GM19467 (cell line): ENCODE measurements at regions not wholly inside any gene's neighbourhood (a gene's known extent, or its start where the extent isn't known, plus 50 kb on each side); places are given as distances from the start of the nearest gene placed in this dataset.
A peak's percentile ranks its signal among the peaks of the same experiment; 100 is the strongest.
"Not testable (repeated sequence)": the region's sequence is repeated elsewhere in the genome, so short reads cannot be mapped to it uniquely, and the experiment has no call there.

ENCODE experiments used
- ATAC-seq: cut with Tn5 transposase; IDR thresholded peaks from one replicate; pipeline ENCODE4 v1.9.1; 2021; ENCODE audit warnings: mild to moderate bottlenecking, moderate library complexity; ENCODE audit not compliant: unreplicated experiment

GRCh38 chr2:182477774-182478173 lies 50.9 kb upstream of the PDE1A start:
- no peak for ATAC-seq

DNA sequence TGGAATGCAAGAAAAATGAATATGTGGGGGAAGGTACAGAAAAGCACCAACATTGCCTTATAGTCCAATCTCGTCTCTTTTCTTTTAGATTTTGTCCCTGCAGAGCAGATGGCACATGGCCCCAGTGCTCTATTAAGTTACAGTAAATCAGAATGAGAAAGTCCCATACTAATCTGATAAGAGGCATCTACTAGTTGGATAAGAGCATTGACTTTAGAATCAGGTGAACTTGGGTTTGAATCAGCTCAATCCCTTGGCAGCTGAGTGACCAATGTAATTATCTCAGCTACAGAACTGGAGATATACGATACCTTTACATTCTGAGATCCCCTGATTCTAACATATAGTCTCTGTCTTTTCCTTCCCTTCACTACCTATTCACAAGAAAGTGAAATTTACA lies 54.8 kb upstream of the PDE1A start:
- no peak for ATAC-seq

GRCh38 chr2:182482511-182482910 lies 55.7 kb upstream of the PDE1A start:
- no peak for ATAC-seq

- no peak for ATAC-seq
These were observed 69.8 kb upstream of the PDE1A start for GRCh38 chr2:182496596-182496995.

GRCh38 chr2:182499706-182500470 lies 73.1 kb upstream of the PDE1A start:
- no peak for ATAC-seq

DNA sequence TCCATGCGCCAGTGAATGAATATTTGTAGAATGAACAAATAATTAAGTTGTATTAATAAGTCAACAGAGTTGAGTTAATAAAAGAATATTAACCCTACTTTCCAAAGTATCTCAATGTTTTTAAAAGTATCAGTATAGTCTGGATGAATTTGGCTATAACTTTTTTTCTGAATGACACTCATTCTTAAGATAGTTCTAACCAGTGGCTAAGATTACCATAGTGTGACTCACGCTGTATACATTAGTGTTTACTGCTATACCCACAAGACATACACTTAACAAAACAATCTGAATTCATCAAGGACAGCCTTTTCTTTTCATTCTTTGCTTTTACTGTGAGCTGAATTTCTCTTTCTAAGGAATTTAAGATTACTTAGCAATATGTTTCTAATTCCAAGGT lies 77.0 kb upstream of the PDE1A start:
- ATAC-seq, result no peak

DNA sequence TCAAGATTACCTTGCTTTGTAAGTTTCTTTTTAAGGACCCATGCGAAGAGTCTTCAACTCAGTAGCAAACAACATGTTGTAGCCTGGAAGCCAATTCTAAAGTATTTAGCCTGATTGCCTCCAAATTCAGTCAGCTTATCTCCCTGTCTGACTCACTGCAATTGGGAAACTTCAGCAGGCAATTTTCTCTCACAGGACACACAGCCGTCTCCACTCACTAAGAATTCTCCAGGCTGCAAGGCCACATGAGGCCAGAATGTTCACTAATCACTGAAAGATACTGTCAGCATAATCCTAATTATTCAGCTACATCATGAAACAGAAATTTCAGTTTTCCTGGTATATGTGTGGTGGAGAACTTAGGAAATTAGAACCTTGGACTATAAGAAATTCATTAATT lies 78.1 kb upstream of the PDE1A start:
- no peak for ATAC-seq

DNA sequence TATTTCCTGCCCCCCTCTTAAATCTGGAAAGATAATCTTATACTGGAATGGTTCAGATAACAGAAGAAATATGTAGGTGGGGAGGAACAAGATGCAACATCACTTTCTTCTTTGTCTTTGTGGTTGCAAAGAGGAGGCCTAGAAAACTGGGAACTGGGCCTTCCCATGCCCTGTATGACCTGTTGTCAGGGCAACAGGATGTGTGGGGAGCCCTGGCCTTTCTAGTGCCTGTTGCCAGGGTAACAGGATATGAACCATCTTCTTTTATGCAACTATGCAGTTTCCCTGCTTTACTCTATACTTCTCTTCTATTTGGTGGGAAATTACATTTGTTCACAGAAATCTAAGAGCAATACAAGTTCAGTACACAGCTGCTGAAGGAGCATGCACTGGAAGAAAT lies 79.8 kb upstream of the PDE1A start:
- no peak for ATAC-seq

- ATAC-seq, result not testable (repeated sequence)
These were observed 81.7 kb upstream of the PDE1A start for GRCh38 chr2:182508583-182508982.

GRCh38 chr2:182509216-182509615 lies 82.4 kb upstream of the PDE1A start:
- ATAC-seq, result no peak

DNA sequence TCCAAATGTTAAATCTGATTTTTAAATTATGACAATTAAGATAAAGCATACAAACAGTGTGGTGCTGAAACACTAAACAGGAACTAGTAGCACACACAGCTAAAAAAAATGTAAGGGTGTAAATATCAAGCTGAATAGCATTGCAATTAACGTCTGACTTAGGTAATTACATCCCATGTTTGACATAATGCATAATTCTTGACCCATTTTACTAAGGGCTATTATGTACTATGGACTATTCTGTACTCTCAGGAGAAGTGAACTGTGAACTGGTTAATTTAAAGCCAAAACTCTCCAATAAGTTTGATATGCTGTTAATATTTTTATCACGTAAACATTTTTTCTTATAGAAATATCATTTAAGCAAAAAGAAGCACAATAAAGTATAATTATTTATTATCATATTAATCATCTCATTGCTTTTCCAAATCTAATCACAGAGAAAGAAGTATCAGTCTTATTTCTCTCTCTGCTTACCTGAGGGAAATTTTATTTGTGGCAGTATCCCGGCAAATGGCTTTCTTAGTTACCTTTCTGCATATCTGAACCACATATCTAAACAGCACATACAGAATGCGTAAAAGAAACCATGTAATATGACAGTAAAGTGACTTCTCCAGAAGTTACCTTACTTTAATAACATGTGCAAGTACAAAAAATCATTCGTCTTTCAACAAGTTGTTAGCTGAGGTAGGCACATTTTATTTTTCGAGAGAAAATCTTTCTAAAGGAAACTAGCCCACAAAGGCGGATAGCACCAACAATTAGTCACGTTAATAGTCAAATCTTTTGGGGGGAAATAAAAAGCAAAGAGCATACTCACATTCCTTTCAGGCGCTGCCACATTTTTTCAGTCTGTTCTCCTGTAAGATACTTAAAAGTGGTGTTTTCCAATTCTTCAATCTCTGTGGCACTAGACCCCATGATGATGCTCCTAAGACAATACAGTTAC lies 94.9 kb upstream of the PDE1A start:
- no peak for ATAC-seq

DNA sequence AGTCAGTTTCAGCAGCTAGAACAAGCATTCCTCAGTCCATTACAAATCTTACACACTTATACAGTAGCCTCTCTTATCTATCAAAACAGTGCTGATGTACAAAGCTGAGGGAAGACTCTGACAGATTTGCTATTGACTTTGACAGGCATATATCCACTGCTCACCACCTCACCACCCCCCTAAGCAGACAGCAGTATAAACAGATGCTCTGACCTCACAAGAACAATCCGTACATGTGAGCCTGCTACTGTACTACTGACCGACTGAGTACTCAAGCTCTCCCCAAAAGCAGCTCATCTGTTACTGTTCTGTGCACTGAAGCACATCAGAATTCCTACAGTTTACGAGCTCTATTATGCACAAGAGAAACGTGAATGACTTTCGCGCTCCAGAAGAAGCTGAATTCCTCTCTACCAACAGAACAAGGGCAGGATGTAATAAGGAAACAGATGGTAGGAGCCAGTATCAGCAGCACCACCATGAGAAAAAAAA lies 95.6 kb upstream of the PDE1A start:
- ATAC-seq, result no peak

DNA sequence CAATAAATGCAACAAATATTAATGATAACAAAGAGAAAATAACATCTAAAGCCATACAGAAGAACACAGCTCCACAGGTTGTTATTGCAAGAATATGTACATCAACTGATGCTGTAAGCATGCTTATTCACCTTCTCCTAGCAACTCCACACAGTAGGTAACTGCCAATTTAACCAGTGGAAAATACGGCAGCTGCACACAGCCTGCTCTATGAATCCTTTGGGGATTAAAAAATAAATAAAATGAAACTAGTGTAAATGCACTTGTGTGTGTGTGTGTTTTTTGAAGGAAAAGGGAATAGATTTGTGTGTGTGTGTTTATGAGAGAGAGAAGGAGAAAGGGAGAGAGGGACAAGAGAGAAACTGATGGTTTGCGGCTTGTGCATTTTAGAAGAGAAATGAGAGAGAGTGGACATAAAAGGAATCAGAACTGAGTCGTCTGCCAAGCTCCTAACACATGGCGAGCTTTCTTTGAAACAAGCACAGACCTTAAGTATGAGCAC lies 96.2 kb upstream of the PDE1A start:
- no peak for ATAC-seq

DNA sequence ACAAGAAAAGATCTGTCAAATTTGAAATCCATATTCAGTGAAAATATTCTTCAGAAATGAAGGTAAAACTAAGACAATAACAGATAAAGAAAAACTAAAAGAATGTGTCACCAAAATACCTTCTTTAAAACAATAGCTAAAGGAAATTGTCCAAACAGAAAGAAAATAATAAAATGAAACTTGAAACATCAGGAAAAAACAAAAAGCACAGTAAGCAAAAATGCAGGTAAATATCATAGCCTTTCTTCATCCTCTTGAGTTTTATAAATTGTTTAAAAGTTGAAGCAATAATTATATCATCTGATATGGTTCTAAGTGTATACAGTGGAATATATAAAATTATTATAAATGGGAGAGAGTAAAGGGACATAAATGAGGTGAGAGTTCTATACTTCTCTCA lies 103.8 kb upstream of the PDE1A start:
- ATAC-seq, result no peak

GRCh38 chr2:182540252-182540651 lies 113.4 kb upstream of the PDE1A start:
- ATAC-seq, result no peak

DNA sequence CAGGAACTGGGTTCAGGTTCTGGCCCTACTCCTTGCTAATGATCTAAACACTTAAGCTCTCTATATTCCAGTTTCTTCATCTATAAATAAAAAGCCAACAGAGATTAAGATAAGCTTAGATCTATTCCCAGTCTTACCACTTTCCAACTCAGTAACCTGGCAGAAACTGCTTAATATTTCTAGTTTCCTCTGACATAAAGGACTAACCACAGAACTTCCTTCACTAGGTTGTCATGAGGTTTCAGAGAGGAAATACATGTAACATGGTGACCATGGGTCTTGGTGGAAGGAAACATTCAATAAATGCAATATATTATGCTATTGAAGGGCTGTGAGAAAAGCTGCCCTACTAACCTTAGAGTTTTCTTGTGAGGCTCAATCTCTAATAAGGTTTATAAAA lies 114.4 kb upstream of the PDE1A start:
- peak; percentile 66 for ATAC-seq

DNA sequence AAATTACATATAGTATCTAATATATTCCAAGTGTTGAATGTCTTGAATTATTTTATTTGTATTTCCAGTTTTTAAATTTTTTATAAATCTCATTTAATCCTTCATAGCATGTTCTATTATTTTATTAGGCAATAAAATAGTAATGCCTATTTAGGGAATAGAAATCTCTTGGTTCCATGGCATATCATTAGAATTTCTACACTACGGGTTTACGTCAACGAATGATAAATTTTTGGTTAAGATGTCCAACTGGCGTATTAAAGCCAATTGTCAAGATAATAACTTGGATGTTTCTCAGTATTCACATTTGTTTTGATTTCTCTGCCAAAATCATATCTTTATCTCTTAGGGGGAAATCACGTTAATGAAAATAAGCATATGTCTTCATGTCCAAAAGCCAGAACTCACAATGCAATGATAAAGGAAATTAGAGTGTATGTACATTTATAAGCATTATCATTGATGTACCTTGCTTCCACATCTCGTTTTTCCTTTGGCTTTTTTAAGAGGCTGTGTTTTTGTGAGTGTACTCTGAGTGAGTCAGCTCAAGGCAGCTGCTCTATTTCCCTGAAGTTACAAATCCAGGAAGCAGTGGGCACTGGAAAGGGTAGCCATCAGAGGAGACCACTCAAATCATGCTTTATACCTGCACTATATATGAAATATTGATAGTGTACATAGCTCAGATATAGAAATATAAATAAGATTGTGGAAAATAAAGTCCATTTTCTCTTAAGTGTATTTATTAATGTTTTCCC lies 115.8 kb upstream of the PDE1A start:
- ATAC-seq, result no peak

- ATAC-seq, result no peak
These were observed 117.1 kb upstream of the PDE1A start for GRCh38 chr2:182543741-182544525.

DNA sequence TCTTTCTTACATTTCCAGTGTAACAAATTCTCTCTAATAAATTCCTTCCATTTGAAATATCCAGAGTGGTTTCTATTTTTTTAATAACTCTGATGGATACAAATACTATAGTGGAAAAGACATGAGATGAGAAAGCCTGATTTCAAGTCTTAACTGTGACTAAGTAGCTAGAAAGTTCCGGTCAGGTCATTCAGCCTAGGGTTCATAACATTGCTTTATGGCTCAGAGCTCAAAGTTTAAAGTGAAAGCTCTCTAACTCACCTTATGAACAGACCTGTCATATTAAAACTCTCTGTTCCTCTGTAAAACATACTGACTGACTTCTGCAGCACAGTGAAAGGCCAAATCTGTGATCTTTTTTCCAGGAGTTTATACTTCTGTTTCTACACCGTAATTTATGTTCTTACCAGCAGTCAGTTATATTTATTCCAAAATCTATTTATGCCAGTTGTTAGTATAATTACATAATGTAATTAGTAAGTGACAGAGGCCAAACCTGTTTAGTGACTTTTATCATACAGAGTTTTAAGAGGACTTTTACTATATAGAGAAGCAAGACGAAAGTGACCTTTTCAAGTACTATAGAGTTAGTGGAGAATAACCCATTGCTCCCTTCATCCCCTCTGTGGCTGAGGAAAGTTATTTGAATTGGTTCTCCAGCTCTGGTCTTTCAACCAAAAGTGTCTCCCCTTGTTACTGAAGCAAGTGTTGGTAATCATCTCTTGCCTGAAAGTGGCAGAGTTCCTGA lies 118.8 kb upstream of the PDE1A start:
- no peak for ATAC-seq
